A549 (cell line): ENCODE measurements at regions not wholly inside any gene's neighbourhood (a gene's known extent, or its start where the extent isn't known, plus 50 kb on each side); places are given as distances from the start of the nearest gene placed in this dataset.

Source experiments
- ATAC-seq, 2 experiments: fragments of 200-7000 bp in 1 of 2; fragments of >200 bp in 1 of 2; cut with Nextera tagmentation in 1 of 2; cut with Tn5 transposase in 1 of 2; 3 replicates each; pipeline versions ENCODE4 v1.8.0 to v1.9.1; 2018 to 2020; ENCODE audit warnings: mild to moderate bottlenecking in 1 of 2, moderate library complexity in 1 of 2
- CTCF ChIA-PET: fragments of 300-600 bp; sonication (Branson Sonifier 250); formaldehyde crosslinking; extraction: SDS; loops from one replicate; lab custom pipeline; 2021; ENCODE audit warnings: antibody characterized with exemption, inconsistent platforms; lab: Yijun Ruan, JAX
- POLR2A ChIA-PET: fragments of 350-600 bp; formaldehyde crosslinking; extraction: SDS; loops from one replicate; lab custom pipeline; 2021; ENCODE audit warnings: antibody characterized with exemption, inconsistent platforms; lab: Yijun Ruan, JAX
- DNase-seq, 2 experiments: peaks; one replicate each; pipeline versions ENCODE4 v3.0.0 to v3.0.0-alpha.2; 2011 to 2016; ENCODE audit warnings: low read depth in 1 of 2, low spot score in 1 of 2
- FAIRE-seq: peaks from 2 replicates; lab custom pipeline; 2011; peaks lifted over from hg19 to GRCh38; lab: Jason Lieb, UNC
- H3K27ac ChIP-seq, 2 experiments: fragments of >200 bp; sonication (Bioruptor Twin); formaldehyde crosslinking; 3 replicates each; pipeline ENCODE4 v1.5.1; 2016 to 2017
- H3K4me1 ChIP-seq: fragments of >200 bp; sonication (Bioruptor Twin); formaldehyde crosslinking; 3 replicates; pipeline ENCODE4 v1.6.1; 2016
- H3K4me2 ChIP-seq: fragments of >200 bp; sonication (Bioruptor Twin); formaldehyde crosslinking; 3 replicates; pipeline ENCODE4 v1.6.1; 2016
- H3K4me3 ChIP-seq: fragments of >200 bp; sonication (Bioruptor Twin); formaldehyde crosslinking; 3 replicates; pipeline ENCODE4 v1.5.1; 2016
- H3K9me3 ChIP-seq: fragments of >200 bp; sonication (Bioruptor Twin); formaldehyde crosslinking; 3 replicates; pipeline ENCODE4 v1.6.1; 2016
- BCL3 ChIP-seq: fragments of >200 bp; sonication (Bioruptor Twin); formaldehyde crosslinking; IDR thresholded peaks from 3 replicates; pipeline ENCODE4 v1.6.1; 2016
- CBX2 ChIP-seq: fragments of 200-600 bp; sonication (generic); IDR thresholded peaks from 2 replicates; pipeline ENCODE4 v1.6.1; 2016; ENCODE audit warnings: low read depth, mild to moderate bottlenecking, borderline replicate concordance
- CTCF ChIP-seq: fragments of >200 bp; sonication (Bioruptor Twin); formaldehyde crosslinking; IDR thresholded peaks from 3 replicates; pipeline ENCODE4 v1.5.1; 2016
- E2F6 ChIP-seq: IDR thresholded peaks from 2 replicates; pipeline ENCODE4 v1.6.1; 2012; ENCODE audit warnings: low read depth, borderline replicate concordance
- ESRRA ChIP-seq: fragments of 150-350 bp; IDR thresholded peaks from 2 replicates; pipeline ENCODE4 v1.6.1; 2014; ENCODE audit warnings: mild to moderate bottlenecking, low read length, borderline replicate concordance
- FOSL2 ChIP-seq, 2 experiments: fragments of 450-650 bp in 1 of 2; fragments of >200 bp in 1 of 2; sonication (Bioruptor Twin) in 1 of 2; formaldehyde crosslinking; IDR thresholded peaks; 2 replicates each; pipeline versions ENCODE4 v1.5.0 to v1.6.1; 2016 to 2020; ENCODE audit warnings: mild to moderate bottlenecking in 1 of 2, moderate library complexity in 1 of 2
- HDAC2 ChIP-seq: fragments of 200-600 bp; sonication (generic); IDR thresholded peaks from 2 replicates; pipeline ENCODE4 v1.6.1; 2016
- HES2 ChIP-seq: fragments of >200 bp; sonication (Bioruptor Twin); formaldehyde crosslinking; IDR thresholded peaks from 2 replicates; pipeline ENCODE4 v1.6.1; 2016
- JUNB ChIP-seq: fragments of >200 bp; sonication (Bioruptor Twin); formaldehyde crosslinking; IDR thresholded peaks from 2 replicates; pipeline ENCODE4 v1.6.1; 2016
- KDM1A ChIP-seq: fragments of 200-600 bp; sonication (generic); IDR thresholded peaks from 2 replicates; pipeline ENCODE4 v1.6.1; 2016; ENCODE audit warnings: low read depth, mild to moderate bottlenecking
- KDM5A ChIP-seq: fragments of 200-600 bp; sonication (generic); IDR thresholded peaks from 2 replicates; pipeline ENCODE4 v1.6.1; 2016; ENCODE audit warnings: antibody characterized with exemption, mild to moderate bottlenecking
- MAX ChIP-seq: IDR thresholded peaks from 2 replicates; pipeline ENCODE4 v1.6.1; 2012
- MYC ChIP-seq: IDR thresholded peaks from 2 replicates; pipeline ENCODE4 v1.6.1; 2012; ENCODE audit warnings: mild to moderate bottlenecking, inconsistent platforms, low read length, improper control_type of control experiment, borderline replicate concordance
- NFE2L2 ChIP-seq: fragments of 150-350 bp; conservative IDR thresholded peaks from 2 replicates; pipeline ENCODE4 v1.6.1; 2014; ENCODE audit warnings: low read length
- PHF8 ChIP-seq: fragments of 200-600 bp; sonication (generic); IDR thresholded peaks from 2 replicates; pipeline ENCODE4 v1.6.1; 2016; ENCODE audit warnings: low read depth, mild to moderate bottlenecking, antibody characterized with exemption, moderate library complexity, borderline replicate concordance
- POLR2AphosphoS2 ChIP-seq: conservative IDR thresholded peaks from 2 replicates; pipeline ENCODE4 v1.6.1; 2012; ENCODE audit warnings: low read length, improper control_type of control experiment, inconsistent platforms
- RARB ChIP-seq: fragments of 250-450 bp; sonication (Bioruptor Pico); IDR thresholded peaks from 2 replicates; pipeline ENCODE4 v1.8.0; 2021; ENCODE audit warnings: mild to moderate bottlenecking, moderate library complexity
- RCOR1 ChIP-seq: fragments of 150-350 bp; IDR thresholded peaks from 2 replicates; pipeline ENCODE4 v1.6.1; 2014; ENCODE audit warnings: antibody characterized with exemption, low read length, low read depth
- RNF2 ChIP-seq: fragments of 200-600 bp; sonication (generic); IDR thresholded peaks from 2 replicates; pipeline ENCODE4 v1.6.1; 2016; ENCODE audit warnings: low read depth, mild to moderate bottlenecking, antibody characterized with exemption, moderate library complexity, borderline replicate concordance
- SMC3 ChIP-seq: fragments of >200 bp; sonication (Bioruptor Twin); formaldehyde crosslinking; IDR thresholded peaks from 3 replicates; pipeline ENCODE4 v1.6.1; 2018; ENCODE audit warnings: inconsistent platforms
- USF2 ChIP-seq: fragments of 450-650 bp; IDR thresholded peaks from 2 replicates; pipeline ENCODE4 v1.6.1; 2014; ENCODE audit warnings: antibody characterized with exemption
- ZNF302 ChIP-seq: fragments of 250-450 bp; sonication (Bioruptor Pico); IDR thresholded peaks from 2 replicates; pipeline ENCODE4 v1.9.0; 2021; ENCODE audit warnings: inconsistent platforms, mild to moderate bottlenecking, moderate library complexity
- ZSCAN20 ChIP-seq: fragments of 250-450 bp; sonication (Bioruptor Pico); IDR thresholded peaks from 2 replicates; pipeline ENCODE4 v1.8.0; 2022; ENCODE audit warnings: mild to moderate bottlenecking, moderate library complexity
- WGBS: methylation state at CpG from one replicate; pipeline ENCODE4 v1.1.6; 2017; ENCODE audit errors: missing lambda C conversion rate; 5-methylcytosine and 5-hydroxymethylcytosine counted together

- DNase-seq: no peak
- Histone ChIP-seq H3K4me3 (no peak overlapping the region), H3K27ac (peak overlapping the region in 1 of 2 experiments; percentile 38; a peak in 1 of 6 replicates), H3K4me2 (no peak overlapping the region), H3K4me1 (peaks cover 16% of the 10 kb centered on the region), H3K9me3 (no peaks in the 10 kb centered on the region)
- ChIA-PET CTCF (interaction anchor here (1.2 kb wide), 1 partner anchor 22 kb away, joined by 3 read pairs; no protein-coding TSS in a partner anchor), POLR2A (no interaction called here)
- no peak for TF ChIP-seq JUNB
- TF ChIP-seq RNF2: no peak
- no peak for TF ChIP-seq MAX
- no peak for TF ChIP-seq NFE2L2
- TF ChIP-seq POLR2AphosphoS2: no peak
- no peak for FAIRE-seq
- ATAC-seq: no peak
- WGBS: 74% methylated on average over 7 of the region's 7 CpGs
Measured at GRCh38 chr3:106431721-106432120, 562.9 kb upstream of the CBLB start.

GRCh38 chr3:106435899-106436453, 567.2 kb upstream of the CBLB start:
- WGBS: 3% methylated on average over 1 of the region's 1 CpG
- FAIRE-seq (no peak), DNase-seq (no peak), ATAC-seq (no peak)
- H3K27ac ChIP-seq: no peak overlapping the region
- H3K9me3 ChIP-seq: no peaks in the 10 kb centered on the region
- no peak overlapping the region for H3K4me3 ChIP-seq
- CTCF ChIA-PET: no interaction called here
- POLR2A ChIA-PET: no interaction called here
- H3K4me1 ChIP-seq: peaks cover 8% of the 10 kb centered on the region; the same call in 1 of the 3 replicates
- TF ChIP-seq RNF2 (no peak), BCL3 (no peak), ZSCAN20 (CRISPR knock-in tag) (no peak), KDM5A (no peak), JUNB (no peak), ZNF302 (no peak), MYC (no peak), KDM1A (no peak), PHF8 (no peak), ESRRA (no peak), RCOR1 (no peak), HDAC2 (no peak), CTCF (no peak), USF2 (no peak), CBX2 (no peak), SMC3 (no peak), FOSL2 (IDR thresholded peaks at IDR 0.05) (no peak), FOSL2 (CRISPR knock-in tag; IDR thresholded peaks at IDR 0.05) (no peak), RARB (CRISPR knock-in tag) (no peak), HES2 (no peak), E2F6 (no peak)
- H3K4me2 ChIP-seq: no peak overlapping the region
